HepG2 (cell line): ENCODE measurements at regions not wholly inside any gene's neighbourhood (a gene's known extent, or its start where the extent isn't known, plus 50 kb on each side); places are given as distances from the start of the nearest gene placed in this dataset.

Experiments used
- ATAC-seq: fragments of 200-7000 bp; cut with Tn5 transposase; 3 replicates; pipeline ENCODE4 v1.9.1; 2020; ENCODE audit warnings: mild to moderate bottlenecking, moderate library complexity
- BruUV-seq: library from RNA; stranded (reverse); fragments of 400-500 nt; replicated peaks from 2 replicates; lab custom pipeline; 2021; lab: Mats Ljungman, UMichigan
- CTCF ChIA-PET: fragments of 300-600 bp; formaldehyde crosslinking; extraction: SDS; loops from one replicate; lab custom pipeline; 2021; ENCODE audit warnings: low total read pairs, inconsistent platforms, low intra/inter-chr PET ratio; lab: Yijun Ruan, JAX
- POLR2A ChIA-PET: fragments of 350-600 bp; sonication (Branson Sonifier 250); formaldehyde crosslinking; loops from one replicate; lab custom pipeline; 2020; ENCODE audit warnings: antibody characterized with exemption, inconsistent platforms; lab: Yijun Ruan, JAX
- DNase-seq: peaks from one replicate; pipeline ENCODE4 v3.0.0-alpha.2; 2015; ENCODE audit warnings: low spot score
- FAIRE-seq: peaks from 3 replicates; lab custom pipeline; 2011; peaks lifted over from hg19 to GRCh38; lab: Jason Lieb, UNC
- H2AFZ ChIP-seq: one replicate; pipeline ENCODE4 v1.6.1; 2011; ENCODE audit warnings: low read length, inconsistent platforms
- H3K27ac ChIP-seq: fragments of 300-600 bp; 3 replicates; pipeline ENCODE4 v1.8.0; 2011; ENCODE audit warnings: mixed run types, mild to moderate bottlenecking, mixed read lengths, low read length, inconsistent platforms; ENCODE audit not compliant: insufficient read depth; ENCODE audit errors: extremely low read length
- H3K27me3 ChIP-seq, 2 experiments: fragments of 200-600 bp in 1 of 2; 2 replicates in 1 of 2; 3 replicates in 1 of 2; pipeline versions ENCODE4 v1.6.0 to v1.8.0; 2011; ENCODE audit warnings: low read length in 2 of 2, mild to moderate bottlenecking in 2 of 2, moderate library complexity in 2 of 2, inconsistent platforms in 1 of 2; ENCODE audit not compliant: insufficient read depth in 2 of 2, control insufficient read depth in 1 of 2
- H3K36me3 ChIP-seq, 2 experiments: fragments of 200-600 bp in 1 of 2; replicated peaks in 1 of 2; 2 replicates in 1 of 2; 3 replicates in 1 of 2; pipeline versions ENCODE4 v1.5.1 to v1.8.0; 2011; ENCODE audit warnings: low read length in 2 of 2, inconsistent platforms in 1 of 2; ENCODE audit not compliant: insufficient read depth in 2 of 2, control insufficient read depth in 1 of 2
- H3K4me1 ChIP-seq: 2 replicates; pipeline ENCODE4 v1.5.1; 2012; ENCODE audit warnings: low read length, inconsistent platforms; ENCODE audit not compliant: insufficient read depth
- H3K4me2 ChIP-seq: 2 replicates; pipeline ENCODE4 v1.6.0; 2011; ENCODE audit warnings: low read depth, low read length, inconsistent platforms
- H3K4me3 ChIP-seq, 3 experiments: fragments of 200-600 bp in 1 of 3; sonication (generic), shearing (Covaris generic) in 1 of 3; replicated peaks in 1 of 3; 2 replicates each; pipeline ENCODE4 v1.5.1; 2011 to 2016; ENCODE audit warnings: low read length in 3 of 3, inconsistent platforms in 2 of 3, low read depth in 2 of 3, mild to moderate bottlenecking in 2 of 3, control low read depth in 1 of 3, mixed read lengths in 1 of 3; ENCODE audit not compliant: insufficient read depth in 1 of 3
- H3K79me2 ChIP-seq: one replicate; pipeline ENCODE4 v1.6.1; 2011; ENCODE audit warnings: low read length, inconsistent platforms; ENCODE audit not compliant: insufficient read depth
- H3K9ac ChIP-seq: 2 replicates; pipeline ENCODE4 v1.6.0; 2011; ENCODE audit warnings: mild to moderate bottlenecking, low read depth, low read length, inconsistent platforms; ENCODE audit not compliant: insufficient read depth
- H3K9me3 ChIP-seq: 2 replicates; pipeline ENCODE4 v1.5.1; 2012; ENCODE audit warnings: mild to moderate bottlenecking, low read length
- H4K20me1 ChIP-seq: 2 replicates; pipeline ENCODE4 v1.6.0; 2011; ENCODE audit warnings: inconsistent platforms, mild to moderate bottlenecking, low read length, moderate library complexity; ENCODE audit not compliant: insufficient read depth
- HES4 ChIP-seq: sonication (generic); formaldehyde crosslinking; IDR thresholded peaks from 2 replicates; pipeline ENCODE4 v1.9.0; 2021; ENCODE audit warnings: mild to moderate bottlenecking, missing genetic modification reagents, borderline replicate concordance
- KAT7 ChIP-seq: IDR thresholded peaks from 2 replicates; pipeline ENCODE4 v1.6.1; 2018; ENCODE audit warnings: borderline replicate concordance, missing compliant biosample characterization
- KMT2A ChIP-seq: sonication (generic); formaldehyde crosslinking; IDR thresholded peaks from 2 replicates; pipeline ENCODE4 v1.4.0; 2020; ENCODE audit warnings: missing genetic modification reagents
- MATR3 ChIP-seq: sonication (generic); formaldehyde crosslinking; IDR thresholded peaks from 2 replicates; pipeline ENCODE4 v1.4.0; 2020; ENCODE audit warnings: missing genetic modification reagents
- NFE2L1 ChIP-seq: sonication (generic); formaldehyde crosslinking; IDR thresholded peaks from 2 replicates; pipeline ENCODE4 v1.4.0; 2020; ENCODE audit warnings: missing genetic modification reagents, mild to moderate bottlenecking, borderline replicate concordance
- NFE2L2 ChIP-seq: fragments of 150-350 bp; IDR thresholded peaks from 2 replicates; pipeline ENCODE4 v1.6.1; 2014; ENCODE audit warnings: low read length
- NFKBIZ ChIP-seq: IDR thresholded peaks from 2 replicates; pipeline ENCODE4 v1.6.1; 2018; ENCODE audit warnings: missing genetic modification reagents, missing compliant biosample characterization
- SAP130 ChIP-seq: IDR thresholded peaks from 2 replicates; pipeline ENCODE4 v1.6.1; 2016; ENCODE audit warnings: low read depth
- SNAPC4 ChIP-seq: sonication (generic); formaldehyde crosslinking; IDR thresholded peaks from 2 replicates; pipeline ENCODE4 v1.4.0; 2020; ENCODE audit warnings: mild to moderate bottlenecking, missing genetic modification reagents
- TEAD3 ChIP-seq: optimal IDR thresholded peaks from 2 replicates; pipeline ENCODE3; 2016; ENCODE audit warnings: borderline replicate concordance
- ZFX ChIP-seq: sonication (generic); formaldehyde crosslinking; IDR thresholded peaks from 2 replicates; pipeline ENCODE4 v1.4.0; 2020; ENCODE audit warnings: mild to moderate bottlenecking, low read depth, missing genetic modification reagents, moderate library complexity
- ZFY ChIP-seq: sonication (generic); formaldehyde crosslinking; IDR thresholded peaks from 2 replicates; pipeline ENCODE4 v1.4.0; 2020; ENCODE audit warnings: missing genetic modification reagents
- ZNF101 ChIP-seq: sonication (generic); formaldehyde crosslinking; IDR thresholded peaks from 2 replicates; pipeline ENCODE4 v1.4.0; 2020; ENCODE audit warnings: mild to moderate bottlenecking, low read depth, missing genetic modification reagents, borderline replicate concordance
- ZNF232 ChIP-seq: sonication (generic); formaldehyde crosslinking; IDR thresholded peaks from 2 replicates; pipeline ENCODE4 v1.4.0; 2020; ENCODE audit warnings: missing genetic modification reagents, borderline replicate concordance
- ZNF484 ChIP-seq: sonication (generic); formaldehyde crosslinking; IDR thresholded peaks from 2 replicates; pipeline ENCODE4 v1.5.1; 2020; ENCODE audit warnings: mild to moderate bottlenecking, low read depth, missing genetic modification reagents, borderline replicate concordance
- ZNF530 ChIP-seq: sonication (generic); formaldehyde crosslinking; IDR thresholded peaks from 2 replicates; pipeline ENCODE4 v1.5.0; 2020; ENCODE audit warnings: low read depth, mild to moderate bottlenecking, missing genetic modification reagents
- WGBS: methylation state at CpG from one replicate; pipeline ENCODE4 v1.1.6; 2017; ENCODE audit warnings: low lambda C conversion rate; 5-methylcytosine and 5-hydroxymethylcytosine counted together
- in situ Hi-C: cut with HindIII; loops from 2 replicates; pipeline ENCODE4 v1.10.0; 2017; ENCODE audit warnings: low pct_unique_long_range_greater_than_20kb; ENCODE audit not compliant: extremely low pct_ligation_motif_present
- intact Hi-C: fragments of 100-400 bp; cut with micrococcal nuclease; formaldehyde crosslinking; loops from one replicate; pipeline ENCODE4 v1.10.0; 2022; ENCODE audit not compliant: unreplicated experiment
- TF ChIP-seq, protein P1 (sequence below): sonication (generic); formaldehyde crosslinking; IDR thresholded peaks from 2 replicates; pipeline ENCODE4 v1.4.0; 2020; ENCODE audit warnings: missing genetic modification reagents, borderline replicate concordance
- TF ChIP-seq, protein P2 (sequence below): sonication (generic); formaldehyde crosslinking; IDR thresholded peaks from 2 replicates; pipeline ENCODE4 v1.5.0; 2020; ENCODE audit warnings: missing genetic modification reagents, mild to moderate bottlenecking, borderline replicate concordance
- TF ChIP-seq, protein P3 (sequence below): IDR thresholded peaks from 2 replicates; pipeline ENCODE4 v1.6.1; 2012; ENCODE audit warnings: low read depth, low read length, improper control_type of control experiment

- Histone ChIP-seq H2AFZ (no peak overlapping the region), H3K4me2 (no peak overlapping the region), H3K27me3 (no peaks in the 10 kb centered on the region), H3K27ac (no peak overlapping the region), H3K4me1 (no peaks in the 10 kb centered on the region), H4K20me1 (no peaks in the 10 kb centered on the region), H3K79me2 (no peaks in the 10 kb centered on the region), H3K4me3 (no peak overlapping the region), H3K9ac (no peak overlapping the region), H3K36me3 (no peaks in the 10 kb centered on the region), H3K9me3 (no peaks in the 10 kb centered on the region)
- ATAC-seq (no peak), FAIRE-seq (no peak), DNase-seq (no peak)
- POLR2A ChIA-PET: no interaction called here
- intact Hi-C loops (no loop called here), in situ Hi-C loops (no loop called here)
- WGBS: 4% methylated on average over 1 of the region's 1 CpG
- CTCF ChIA-PET: no interaction called here
- no TSS peak for BruUV-seq
- no peak for TF ChIP-seq MATR3 (CRISPR knock-in tag)
- TF ChIP-seq ZNF232 (CRISPR knock-in tag): no peak
- TF ChIP-seq, protein P1, sequence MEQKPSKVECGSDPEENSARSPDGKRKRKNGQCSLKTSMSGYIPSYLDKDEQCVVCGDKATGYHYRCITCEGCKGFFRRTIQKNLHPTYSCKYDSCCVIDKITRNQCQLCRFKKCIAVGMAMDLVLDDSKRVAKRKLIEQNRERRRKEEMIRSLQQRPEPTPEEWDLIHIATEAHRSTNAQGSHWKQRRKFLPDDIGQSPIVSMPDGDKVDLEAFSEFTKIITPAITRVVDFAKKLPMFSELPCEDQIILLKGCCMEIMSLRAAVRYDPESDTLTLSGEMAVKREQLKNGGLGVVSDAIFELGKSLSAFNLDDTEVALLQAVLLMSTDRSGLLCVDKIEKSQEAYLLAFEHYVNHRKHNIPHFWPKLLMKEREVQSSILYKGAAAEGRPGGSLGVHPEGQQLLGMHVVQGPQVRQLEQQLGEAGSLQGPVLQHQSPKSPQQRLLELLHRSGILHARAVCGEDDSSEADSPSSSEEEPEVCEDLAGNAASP (CRISPR knock-in tag): no peak
- TF ChIP-seq NFKBIZ (CRISPR knock-in tag): no peak
- TF ChIP-seq KMT2A (CRISPR knock-in tag): no peak
- no peak for TF ChIP-seq KAT7 (CRISPR knock-in tag)
- TF ChIP-seq HES4: no peak
- no peak for TF ChIP-seq NFE2L2
- TF ChIP-seq NFE2L1 (CRISPR knock-in tag): no peak
- TF ChIP-seq, protein P2, sequence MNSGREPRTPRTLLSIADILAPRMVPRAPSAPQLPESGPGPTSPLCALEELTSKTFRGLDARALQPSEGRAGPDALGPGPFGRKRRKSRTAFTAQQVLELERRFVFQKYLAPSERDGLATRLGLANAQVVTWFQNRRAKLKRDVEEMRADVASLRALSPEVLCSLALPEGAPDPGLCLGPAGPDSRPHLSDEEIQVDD (CRISPR knock-in tag): no peak
- TF ChIP-seq, protein P3, sequence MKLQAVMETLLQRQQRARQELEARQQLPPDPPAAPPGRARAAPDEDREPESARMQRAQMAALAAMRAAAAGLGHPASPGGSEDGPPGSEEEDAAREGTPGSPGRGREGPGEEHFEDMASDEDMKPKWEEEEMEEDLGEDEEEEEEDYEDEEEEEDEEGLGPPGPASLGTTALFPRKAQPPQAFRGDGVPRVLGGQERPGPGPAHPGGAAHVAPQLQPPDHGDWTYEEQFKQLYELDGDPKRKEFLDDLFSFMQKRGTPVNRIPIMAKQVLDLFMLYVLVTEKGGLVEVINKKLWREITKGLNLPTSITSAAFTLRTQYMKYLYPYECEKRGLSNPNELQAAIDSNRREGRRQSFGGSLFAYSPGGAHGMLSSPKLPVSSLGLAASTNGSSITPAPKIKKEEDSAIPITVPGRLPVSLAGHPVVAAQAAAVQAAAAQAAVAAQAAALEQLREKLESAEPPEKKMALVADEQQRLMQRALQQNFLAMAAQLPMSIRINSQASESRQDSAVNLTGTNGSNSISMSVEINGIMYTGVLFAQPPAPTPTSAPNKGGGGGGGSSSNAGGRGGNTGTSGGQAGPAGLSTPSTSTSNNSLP: no peak
- TF ChIP-seq ZNF484 (CRISPR knock-in tag): no peak
- TF ChIP-seq ZNF530: no peak
- no peak for TF ChIP-seq ZNF101 (CRISPR knock-in tag)
- no peak for TF ChIP-seq TEAD3 (CRISPR knock-in tag)
- TF ChIP-seq SAP130 (CRISPR knock-in tag): no peak
- TF ChIP-seq SNAPC4 (CRISPR knock-in tag): no peak
- TF ChIP-seq ZFX (CRISPR knock-in tag): no peak
- no peak for TF ChIP-seq ZFY (CRISPR knock-in tag)
Measured at GRCh38 chr4:163077680-163078079, 89.0 kb downstream of the NAF1 start.
